ENCODE measurements at regions not wholly inside any gene's neighbourhood (a gene's known extent, or its start where the extent isn't known, plus 50 kb on each side); places are given as distances from the start of the nearest gene placed in this dataset.

GRCh38 chr4:129514852-129515251 is 418.9 kb downstream of the C4orf33 start:
- TF ChIP-seq, protein P1, sequence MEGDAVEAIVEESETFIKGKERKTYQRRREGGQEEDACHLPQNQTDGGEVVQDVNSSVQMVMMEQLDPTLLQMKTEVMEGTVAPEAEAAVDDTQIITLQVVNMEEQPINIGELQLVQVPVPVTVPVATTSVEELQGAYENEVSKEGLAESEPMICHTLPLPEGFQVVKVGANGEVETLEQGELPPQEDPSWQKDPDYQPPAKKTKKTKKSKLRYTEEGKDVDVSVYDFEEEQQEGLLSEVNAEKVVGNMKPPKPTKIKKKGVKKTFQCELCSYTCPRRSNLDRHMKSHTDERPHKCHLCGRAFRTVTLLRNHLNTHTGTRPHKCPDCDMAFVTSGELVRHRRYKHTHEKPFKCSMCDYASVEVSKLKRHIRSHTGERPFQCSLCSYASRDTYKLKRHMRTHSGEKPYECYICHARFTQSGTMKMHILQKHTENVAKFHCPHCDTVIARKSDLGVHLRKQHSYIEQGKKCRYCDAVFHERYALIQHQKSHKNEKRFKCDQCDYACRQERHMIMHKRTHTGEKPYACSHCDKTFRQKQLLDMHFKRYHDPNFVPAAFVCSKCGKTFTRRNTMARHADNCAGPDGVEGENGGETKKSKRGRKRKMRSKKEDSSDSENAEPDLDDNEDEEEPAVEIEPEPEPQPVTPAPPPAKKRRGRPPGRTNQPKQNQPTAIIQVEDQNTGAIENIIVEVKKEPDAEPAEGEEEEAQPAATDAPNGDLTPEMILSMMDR (conservative IDR thresholded peaks at IDR 0.05; ENCODE audit: low read depth), result no peak
- H3K27ac ChIP-seq, result no peak overlapping the region
- DNase-seq (ENCODE audit: low spot score), result no peak
- ChIA-PET CTCF (interaction anchor here (1.1 kb wide), 1 partner anchor 127 kb away, joined by 3 read pairs; no protein-coding TSS in a partner anchor), POLR2A (ENCODE audit: low non-redundant PET) (no interaction called here)

DNA sequence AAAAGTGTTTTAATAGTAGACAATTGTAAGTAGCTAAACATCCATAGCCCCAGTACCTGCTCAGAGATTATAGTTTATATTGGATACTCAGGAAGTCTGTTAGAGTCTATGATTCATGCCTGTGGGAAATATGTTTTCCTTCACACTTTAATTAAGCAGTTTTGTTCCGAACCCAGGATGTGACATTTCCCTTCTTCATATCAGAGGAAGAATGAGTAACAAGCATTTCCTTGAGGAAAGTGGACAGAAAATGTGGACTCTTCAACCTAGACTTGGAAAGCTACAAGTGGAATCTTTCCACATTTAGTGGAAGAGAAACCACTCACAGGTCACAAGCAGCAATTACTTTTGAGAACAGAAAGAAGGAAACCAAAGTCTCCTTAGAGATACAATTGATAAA is 419.4 kb downstream of the C4orf33 start:
- no peak overlapping the region for H3K27ac ChIP-seq
- no peak for DNase-seq (ENCODE audit: low spot score)
- ChIA-PET POLR2A (ENCODE audit: low non-redundant PET) (no interaction called here), CTCF (interaction anchor here (1.1 kb wide), 1 partner anchor 126 kb away, joined by 3 read pairs; no protein-coding TSS in a partner anchor)
- TF ChIP-seq, protein P1 (conservative IDR thresholded peaks at IDR 0.05; ENCODE audit: low read depth), result no peak

DNA sequence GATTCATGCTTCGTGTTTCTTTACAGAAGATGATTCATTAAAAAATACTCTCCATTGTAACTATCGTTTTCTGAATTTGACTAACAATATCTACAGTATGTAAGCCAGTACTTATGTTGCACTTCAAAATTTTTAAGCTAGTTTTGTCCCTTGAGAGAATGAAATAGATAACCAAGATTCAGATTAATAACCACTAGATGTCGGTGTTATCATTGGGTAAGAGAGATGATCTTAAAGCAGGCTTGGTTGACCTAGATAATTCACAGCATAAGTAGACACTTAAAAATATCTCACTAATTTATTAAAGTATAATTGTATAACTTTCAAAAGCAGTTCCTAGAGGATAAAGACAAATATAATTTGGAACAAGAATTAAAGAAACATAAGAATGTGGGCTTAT is 430.9 kb downstream of the C4orf33 start:
- TF ChIP-seq, protein P1 (conservative IDR thresholded peaks at IDR 0.05; ENCODE audit: low read depth), result peak; percentile 32
- CTCF ChIA-PET, result interaction anchor here (0.5 to 1.1 kb wide), 4 partner anchors 114 to 551 kb away, joined by 3 to 4 read pairs (median 3); no protein-coding TSS in a partner anchor
- no peak overlapping the region for H3K27ac ChIP-seq
- POLR2A ChIA-PET (ENCODE audit: low non-redundant PET), result no interaction called here
- DNase-seq (ENCODE audit: low spot score), result no peak

DNA sequence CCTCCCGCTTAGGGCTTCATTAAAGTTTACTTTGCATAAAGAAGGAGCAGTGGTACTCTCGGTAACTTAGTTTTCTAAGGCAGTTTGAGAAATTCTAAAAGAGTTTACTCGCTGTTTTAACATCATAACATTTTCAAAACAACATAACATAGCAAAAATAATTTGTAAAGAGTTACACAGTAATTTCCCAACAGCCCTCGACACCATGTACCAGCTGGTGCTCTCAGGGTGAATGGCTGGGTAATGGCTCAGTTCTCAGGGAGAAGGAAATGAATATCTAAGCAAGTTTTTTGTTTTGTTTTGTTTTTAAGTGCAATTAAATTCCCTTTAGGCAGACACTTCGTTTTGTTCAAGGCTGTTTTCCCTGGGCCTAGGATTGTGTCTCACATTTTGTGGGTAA is 435.3 kb downstream of the C4orf33 start:
- no peak for DNase-seq (ENCODE audit: low spot score)
- H3K27ac ChIP-seq, result no peak overlapping the region
- ChIA-PET CTCF (no interaction called here), POLR2A (ENCODE audit: low non-redundant PET) (no interaction called here)
- TF ChIP-seq, protein P1 (conservative IDR thresholded peaks at IDR 0.05; ENCODE audit: low read depth), result no peak

GRCh38 chr4:129532573-129532972 is 436.6 kb downstream of the C4orf33 start:
- no peak for DNase-seq (ENCODE audit: low spot score)
- POLR2A ChIA-PET (ENCODE audit: low non-redundant PET), result no interaction called here
- CTCF ChIA-PET, result no interaction called here
- TF ChIP-seq, protein P1 (conservative IDR thresholded peaks at IDR 0.05; ENCODE audit: low read depth), result no peak
- no peak overlapping the region for H3K27ac ChIP-seq

- TF ChIP-seq, protein P1 (conservative IDR thresholded peaks at IDR 0.05; ENCODE audit: low read depth), result no peak
- POLR2A ChIA-PET (ENCODE audit: low non-redundant PET), result no interaction called here
- DNase-seq (ENCODE audit: low spot score), result no peak
- no peak overlapping the region for H3K27ac ChIP-seq
- CTCF ChIA-PET, result no interaction called here
Measured at GRCh38 chr4:129543299-129543698, 447.3 kb downstream of the C4orf33 start.
